Ectodermal cell (in vitro differentiated cells): ENCODE measurements at regions not wholly inside any gene's neighbourhood (a gene's known extent, or its start where the extent isn't known, plus 50 kb on each side); places are given as distances from the start of the nearest gene placed in this dataset.

Experiments used
- H3K27ac ChIP-seq: 2 replicates; pipeline ENCODE4 v1.7.0; 2013; ENCODE audit warnings: mild to moderate bottlenecking, low read depth, low read length; ENCODE audit not compliant: insufficient read depth, poor library complexity, severe bottlenecking
- H3K27me3 ChIP-seq: 2 replicates; pipeline ENCODE4 v1.7.0; 2013; ENCODE audit warnings: mild to moderate bottlenecking, low read length; ENCODE audit not compliant: insufficient read depth, control insufficient read depth, poor library complexity, severe bottlenecking
- H3K36me3 ChIP-seq: one replicate; pipeline ENCODE4 v1.7.0; 2013; ENCODE audit warnings: low read length; ENCODE audit not compliant: control insufficient read depth, insufficient read depth
- H3K4me1 ChIP-seq: one replicate; pipeline ENCODE4 v1.7.0; 2013; ENCODE audit warnings: low read length; ENCODE audit not compliant: control insufficient read depth, insufficient read depth
- H3K4me3 ChIP-seq: 2 replicates; pipeline ENCODE4 v1.7.0; 2013; ENCODE audit warnings: low read depth, low read length, control low read depth; ENCODE audit not compliant: insufficient read depth
- H3K9me3 ChIP-seq: 2 replicates; pipeline ENCODE4 v1.7.0; 2013; ENCODE audit warnings: mild to moderate bottlenecking, low read length, moderate library complexity; ENCODE audit not compliant: control insufficient read depth
- WGBS, 2 experiments: methylation state at CpG; one replicate each; pipeline ENCODE4 v1.1.7; 2013; ENCODE audit warnings: missing lambda C conversion rate in 2 of 2; 5-methylcytosine and 5-hydroxymethylcytosine counted together

- Histone ChIP-seq H3K36me3 (no peaks in the 10 kb centered on the region), H3K4me1 (no peaks in the 10 kb centered on the region), H3K27me3 (no peaks in the 10 kb centered on the region), H3K27ac (no peak overlapping the region), H3K9me3 (no peaks in the 10 kb centered on the region), H3K4me3 (no peak overlapping the region)
- WGBS, 2 experiments, result 86 to 100% methylated on average over 1 of the region's 1 CpG
These were observed 126.9 kb downstream of the TRMT11 start for GRCh38 chr6:126113261-126113660.

DNA sequence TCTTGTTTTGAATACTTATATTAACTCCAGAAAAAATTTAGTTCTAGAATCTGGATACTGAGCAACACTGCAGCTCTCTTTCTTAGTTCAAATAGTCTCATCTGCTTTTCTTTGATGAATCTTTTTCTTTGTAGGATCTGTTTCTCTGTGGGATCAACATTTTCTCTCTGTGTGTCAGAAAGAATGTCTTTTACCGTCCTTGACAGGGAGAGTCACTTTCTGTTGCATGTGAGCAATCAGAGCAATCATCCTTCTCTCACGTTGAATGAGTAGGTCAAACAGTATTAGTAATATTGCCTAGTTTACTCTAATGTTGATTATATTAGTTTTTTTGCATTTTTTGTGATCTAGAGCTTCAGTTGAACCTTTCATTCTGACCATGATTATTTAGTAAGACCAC is 130.9 kb downstream of the TRMT11 start:
- Histone ChIP-seq H3K36me3 (no peaks in the 10 kb centered on the region), H3K27me3 (no peaks in the 10 kb centered on the region), H3K4me3 (no peak overlapping the region), H3K4me1 (no peaks in the 10 kb centered on the region), H3K27ac (no peak overlapping the region), H3K9me3 (no peaks in the 10 kb centered on the region)
- WGBS, 2 experiments, result 79 to 87% methylated on average over 2 of the region's 2 CpGs

- no peak overlapping the region for H3K27ac ChIP-seq
- WGBS, 2 experiments, result 92 to 95% methylated on average over 3 to 4 of the region's 4 CpGs
These were observed 131.9 kb downstream of the TRMT11 start for GRCh38 chr6:126118058-126118755.

DNA sequence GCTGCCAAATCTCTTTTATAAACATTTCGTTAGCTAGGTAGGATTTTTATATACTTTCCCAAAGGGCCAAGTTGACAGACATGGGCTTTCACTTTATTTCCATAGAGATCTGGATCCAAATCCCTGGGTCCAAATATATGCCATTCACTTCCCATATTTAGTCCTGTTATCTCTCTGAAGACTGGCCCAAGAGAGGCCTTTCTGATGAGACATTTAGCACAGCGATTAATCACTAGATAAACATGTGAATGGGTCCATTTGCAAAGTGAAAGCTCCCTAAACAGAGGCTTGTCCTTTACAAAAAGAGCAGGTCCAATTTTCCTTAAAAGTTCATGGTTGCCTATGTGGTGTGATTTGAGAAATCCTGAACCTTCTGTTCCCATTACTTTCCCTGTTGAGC is 132.6 kb downstream of the TRMT11 start:
- Histone ChIP-seq H3K4me3 (no peak overlapping the region), H3K27ac (no peak overlapping the region), H3K4me1 (no peaks in the 10 kb centered on the region), H3K27me3 (no peaks in the 10 kb centered on the region), H3K9me3 (no peaks in the 10 kb centered on the region), H3K36me3 (no peaks in the 10 kb centered on the region)
- 89 to 95% methylated on average over 2 of the region's 2 CpGs for WGBS, 2 experiments

More at GRCh38 chr6:126118058-126118755, 131.9 kb downstream of the TRMT11 start:
- H3K9me3 ChIP-seq, result no peaks in the 10 kb centered on the region
- no peaks in the 10 kb centered on the region for H3K27me3 ChIP-seq
- no peaks in the 10 kb centered on the region for H3K36me3 ChIP-seq
- no peak overlapping the region for H3K4me3 ChIP-seq
- no peaks in the 10 kb centered on the region for H3K4me1 ChIP-seq

DNA sequence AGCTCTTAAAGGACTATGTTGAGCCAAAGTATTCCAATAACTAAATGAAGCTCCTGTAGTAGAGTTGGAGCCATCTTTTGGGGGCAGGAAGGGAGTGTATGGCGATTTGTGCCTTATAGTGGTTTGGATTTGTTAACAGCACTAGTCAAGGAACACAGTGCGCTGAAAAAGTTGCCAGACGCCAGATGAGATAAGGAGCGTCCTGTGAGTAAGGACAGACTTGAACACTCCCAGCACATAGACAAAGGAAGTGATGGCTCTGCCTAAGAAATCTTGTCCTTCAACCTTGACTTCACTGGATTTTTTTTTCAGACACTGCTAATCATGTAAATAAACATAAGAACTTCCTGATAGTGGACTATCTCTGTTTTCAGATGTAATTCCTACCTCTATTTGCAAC is 136.9 kb downstream of the TRMT11 start:
- no peaks in the 10 kb centered on the region for H3K4me1 ChIP-seq
- H3K27me3 ChIP-seq, result no peaks in the 10 kb centered on the region
- H3K27ac ChIP-seq, result no peak overlapping the region
- no peak overlapping the region for H3K4me3 ChIP-seq
- H3K36me3 ChIP-seq, result no peaks in the 10 kb centered on the region
- WGBS, 2 experiments, result 93 to 99% methylated on average over 4 of the region's 4 CpGs
- H3K9me3 ChIP-seq, result no peaks in the 10 kb centered on the region

DNA sequence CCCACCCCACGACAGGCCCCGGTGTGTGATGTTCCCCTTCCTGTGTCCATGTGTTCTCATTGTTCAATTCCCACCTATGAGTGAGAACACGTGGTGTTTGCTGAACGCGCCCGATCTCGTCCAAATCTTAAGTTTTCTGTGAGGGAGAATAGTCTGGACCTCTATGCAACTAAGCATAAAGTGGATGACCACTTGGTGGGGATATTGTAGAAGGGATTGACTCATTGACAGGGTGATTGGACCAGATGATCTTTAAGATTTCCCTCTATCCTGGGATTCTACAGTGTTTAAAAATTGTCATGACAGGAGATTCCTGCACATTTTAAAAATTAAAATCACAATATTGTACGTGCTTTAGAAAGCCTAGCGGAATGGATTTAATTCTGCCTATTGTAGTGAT is 141.3 kb downstream of the TRMT11 start:
- no peaks in the 10 kb centered on the region for H3K4me1 ChIP-seq
- H3K27me3 ChIP-seq, result no peaks in the 10 kb centered on the region
- no peaks in the 10 kb centered on the region for H3K9me3 ChIP-seq
- no peak overlapping the region for H3K4me3 ChIP-seq
- H3K36me3 ChIP-seq, result no peaks in the 10 kb centered on the region
- WGBS, 2 experiments, result 84 to 92% methylated on average over 6 to 9 of the region's 9 CpGs
- no peak overlapping the region for H3K27ac ChIP-seq

DNA sequence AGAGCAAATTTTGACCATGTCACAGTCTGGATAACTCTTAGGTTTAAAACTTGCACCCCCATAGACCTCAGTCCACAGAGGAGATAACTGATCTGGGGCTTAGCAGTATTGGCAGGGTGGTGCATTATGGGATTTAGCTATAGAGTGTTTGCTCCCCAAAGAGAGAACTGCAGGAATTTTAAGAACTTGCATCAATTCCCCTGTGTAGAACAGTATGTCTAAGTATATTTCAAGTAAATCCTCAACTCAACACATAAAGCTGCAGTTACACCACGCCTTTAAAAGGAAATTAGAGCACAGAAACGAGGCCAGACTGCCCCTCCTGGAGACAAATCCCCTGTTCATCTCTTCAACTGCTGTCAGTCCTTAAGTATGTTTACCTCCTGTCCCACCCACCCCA is 144.9 kb downstream of the TRMT11 start:
- 75 to 85% methylated on average over 2 of the region's 2 CpGs for WGBS, 2 experiments
- H3K27me3 ChIP-seq, result no peaks in the 10 kb centered on the region
- H3K4me3 ChIP-seq, result no peak overlapping the region
- no peaks in the 10 kb centered on the region for H3K36me3 ChIP-seq
- no peaks in the 10 kb centered on the region for H3K4me1 ChIP-seq
- no peaks in the 10 kb centered on the region for H3K9me3 ChIP-seq
- no peak overlapping the region for H3K27ac ChIP-seq

DNA sequence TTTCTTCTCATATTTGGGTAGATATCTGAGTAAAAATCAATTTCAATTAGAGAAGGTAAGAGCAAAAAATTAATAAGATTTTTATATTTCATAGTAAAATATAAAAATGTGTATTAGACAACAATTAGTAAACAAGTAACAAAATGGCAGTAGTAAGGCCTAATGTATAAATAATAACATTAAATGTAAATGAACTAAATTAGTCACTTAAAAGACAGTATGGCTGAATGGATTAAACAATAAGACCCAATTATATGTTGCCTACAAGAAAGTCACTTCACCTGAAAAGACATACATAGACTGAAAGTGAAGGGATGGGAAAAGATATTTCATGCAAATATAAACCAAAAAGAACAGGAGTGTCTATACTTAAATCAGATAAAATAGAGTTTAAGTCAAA is 147.6 kb downstream of the TRMT11 start:
- no peak overlapping the region for H3K27ac ChIP-seq
- no peaks in the 10 kb centered on the region for H3K9me3 ChIP-seq
- H3K4me1 ChIP-seq, result no peaks in the 10 kb centered on the region
- H3K36me3 ChIP-seq, result no peaks in the 10 kb centered on the region
- no peaks in the 10 kb centered on the region for H3K27me3 ChIP-seq
- no peak overlapping the region for H3K4me3 ChIP-seq

- Histone ChIP-seq H3K9me3 (no peaks in the 10 kb centered on the region), H3K4me3 (no peak overlapping the region), H3K27me3 (no peaks in the 10 kb centered on the region), H3K27ac (no peak overlapping the region), H3K4me1 (no peaks in the 10 kb centered on the region), H3K36me3 (no peaks in the 10 kb centered on the region)
- WGBS, 2 experiments, result 97% methylated on average over 2 of the region's 2 CpGs
These were observed 148.2 kb downstream of the TRMT11 start for GRCh38 chr6:126134491-126134890.

- Histone ChIP-seq H3K4me3 (no peak overlapping the region), H3K9me3 (no peaks in the 10 kb centered on the region), H3K27ac (no peak overlapping the region), H3K36me3 (no peaks in the 10 kb centered on the region), H3K4me1 (peaks cover 6% of the 10 kb centered on the region), H3K27me3 (no peaks in the 10 kb centered on the region)
These were observed 153.7 kb downstream of the TRMT11 start for GRCh38 chr6:126140015-126140414.

GRCh38 chr6:126143761-126144251 is 157.5 kb downstream of the TRMT11 start:
- WGBS, 2 experiments, result 62 to 66% methylated on average over 2 to 3 of the region's 3 CpGs
- H3K4me3 ChIP-seq, result no peak overlapping the region

More at GRCh38 chr6:126143761-126144251, 157.5 kb downstream of the TRMT11 start:
- H3K27ac ChIP-seq, result no peak overlapping the region
- H3K9me3 ChIP-seq, result no peaks in the 10 kb centered on the region
- peaks cover 11% of the 10 kb centered on the region for H3K4me1 ChIP-seq
- no peaks in the 10 kb centered on the region for H3K36me3 ChIP-seq
- no peaks in the 10 kb centered on the region for H3K27me3 ChIP-seq
